Stomach (tissue), 8 donors: ENCODE measurements at regions not wholly inside any gene's neighbourhood (a gene's known extent, or its start where the extent isn't known, plus 50 kb on each side); places are given as distances from the start of the nearest gene placed in this dataset.
"Not testable (repeated sequence)": the region's sequence is repeated elsewhere in the genome, so short reads cannot be mapped to it uniquely, and the experiment has no call there.

Experiments
- DNase-seq, 2 donors: peaks; one replicate each; pipeline versions ENCODE4 v3.0.0 to v3.0.0-alpha.2; 2013 to 2019
- H3K27ac ChIP-seq, 5 donors: fragments of 200-600 bp in 4 of 5; sonication (generic) in 4 of 5; one replicate each; pipeline ENCODE4 v1.5.1; 2013 to 2019; ENCODE audit warnings: mild to moderate bottlenecking in 1 of 5, moderate library complexity in 1 of 5
- H3K27me3 ChIP-seq, 3 donors: fragments of 200-600 bp; sonication (generic); one replicate each; pipeline ENCODE4 v1.5.1; 2017 to 2019; ENCODE audit warnings: mixed run types in 1 of 3
- H3K36me3 ChIP-seq, 4 donors: fragments of 200-600 bp; sonication (generic); 1 replicate in 3 of 4; 2 replicates in 1 of 4; pipeline ENCODE4 v1.5.1; 2016 to 2019
- H3K4me1 ChIP-seq, 4 donors: fragments of 200-600 bp; sonication (generic); one replicate each; pipeline ENCODE4 v1.5.1; 2016 to 2019
- H3K4me3 ChIP-seq, 4 donors: fragments of 200-600 bp; sonication (generic) in 3 of 4; one replicate each; pipeline ENCODE4 v1.5.1; 2016 to 2019; ENCODE audit warnings: mild to moderate bottlenecking in 1 of 4
- H3K9me3 ChIP-seq, 4 donors: fragments of 200-600 bp; sonication (generic); one replicate each; pipeline ENCODE4 v1.5.1; 2016 to 2019
- EP300 ChIP-seq: sonication (generic); formaldehyde crosslinking; IDR thresholded peaks from one replicate; pipeline ENCODE4 v1.6.1; 2017; ENCODE audit warnings: antibody characterized with exemption
- POLR2A ChIP-seq, 4 donors: fragments of 450-650 bp; IDR thresholded peaks; one replicate each; pipeline ENCODE4 v1.6.1; 2016; ENCODE audit warnings: antibody characterized with exemption in 4 of 4, control low read depth in 2 of 4, mild to moderate bottlenecking in 1 of 4, moderate library complexity in 1 of 4
- POLR2AphosphoS5 ChIP-seq, 3 donors: sonication (generic); formaldehyde crosslinking; IDR thresholded peaks; one replicate each; pipeline ENCODE4 v1.6.1; 2016; ENCODE audit warnings: antibody characterized with exemption in 3 of 3
- WGBS, 5 donors: extraction: QIAGEN DNeasy Blood & Tissue Kit in 3 of 5; methylation state at CpG; one replicate each; pipeline versions ENCODE4 v1.1.5 to v1.1.7; 2013 to 2018; 5-methylcytosine and 5-hydroxymethylcytosine counted together
- intact Hi-C: fragments of 100-400 bp; cut with DNase I; formaldehyde crosslinking; loops from one replicate; pipeline ENCODE4 v1.15.1; 2023; ENCODE audit warnings: low total_unique reads
- TF ChIP-seq, protein P1 (sequence below), 7 experiments: fragments of 450-650 bp in 4 of 7; fragments of 200-600 bp in 3 of 7; sonication (generic) in 3 of 7; IDR thresholded peaks; one replicate each; pipeline ENCODE4 v1.5.1; 2016 to 2019; ENCODE audit warnings: antibody characterized with exemption in 7 of 7, control low read depth in 2 of 7, mild to moderate bottlenecking in 1 of 7
- donor health status: healthy with polysubstance abuse.
- donor health status: Bipolar disorder and iron deficiency.
- donor health status: healthy.

- H3K4me1 ChIP-seq = peaks cover 0 to 6% (median 0%) of the 10 kb centered on the region in 4 donors
- no peaks in the 10 kb centered on the region for H3K27me3 ChIP-seq
- H3K9me3 ChIP-seq = no peaks in the 10 kb centered on the region
- no peak for TF ChIP-seq EP300
- TF ChIP-seq POLR2AphosphoS5 (IDR thresholded peaks at IDR 0.05) = no peak
- TF ChIP-seq, protein P1, sequence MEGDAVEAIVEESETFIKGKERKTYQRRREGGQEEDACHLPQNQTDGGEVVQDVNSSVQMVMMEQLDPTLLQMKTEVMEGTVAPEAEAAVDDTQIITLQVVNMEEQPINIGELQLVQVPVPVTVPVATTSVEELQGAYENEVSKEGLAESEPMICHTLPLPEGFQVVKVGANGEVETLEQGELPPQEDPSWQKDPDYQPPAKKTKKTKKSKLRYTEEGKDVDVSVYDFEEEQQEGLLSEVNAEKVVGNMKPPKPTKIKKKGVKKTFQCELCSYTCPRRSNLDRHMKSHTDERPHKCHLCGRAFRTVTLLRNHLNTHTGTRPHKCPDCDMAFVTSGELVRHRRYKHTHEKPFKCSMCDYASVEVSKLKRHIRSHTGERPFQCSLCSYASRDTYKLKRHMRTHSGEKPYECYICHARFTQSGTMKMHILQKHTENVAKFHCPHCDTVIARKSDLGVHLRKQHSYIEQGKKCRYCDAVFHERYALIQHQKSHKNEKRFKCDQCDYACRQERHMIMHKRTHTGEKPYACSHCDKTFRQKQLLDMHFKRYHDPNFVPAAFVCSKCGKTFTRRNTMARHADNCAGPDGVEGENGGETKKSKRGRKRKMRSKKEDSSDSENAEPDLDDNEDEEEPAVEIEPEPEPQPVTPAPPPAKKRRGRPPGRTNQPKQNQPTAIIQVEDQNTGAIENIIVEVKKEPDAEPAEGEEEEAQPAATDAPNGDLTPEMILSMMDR (IDR thresholded peaks at IDR 0.05) = no peak
- no peak for TF ChIP-seq POLR2A (IDR thresholded peaks at IDR 0.05)
- no peak overlapping the region for H3K27ac ChIP-seq
- intact Hi-C loops = no loop called here
- DNase-seq = no peak
- no peak overlapping the region for H3K4me3 ChIP-seq
- no peaks in the 10 kb centered on the region for H3K36me3 ChIP-seq
Measured at GRCh38 chr5:40202814-40203440, 476.8 kb upstream of the PTGER4 start.

DNA sequence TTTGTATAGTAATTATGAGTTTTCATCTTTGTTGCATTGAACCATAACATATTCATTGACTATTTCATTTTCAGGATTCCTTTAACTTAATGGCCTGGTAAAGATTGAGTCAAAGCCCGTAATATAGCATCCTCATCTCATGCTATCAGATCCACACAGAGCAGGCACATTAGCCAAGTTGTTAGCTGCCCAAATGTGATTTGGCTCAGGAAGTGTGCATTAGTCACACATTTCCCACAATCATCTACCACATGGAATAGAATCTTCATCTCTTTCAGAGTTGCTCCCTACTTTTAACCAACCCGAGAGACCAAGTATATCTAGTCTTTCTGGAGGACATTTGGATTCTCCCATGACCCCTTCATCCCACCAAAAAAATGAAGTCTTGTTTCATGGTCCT, 481.0 kb upstream of the PTGER4 start:
- Histone ChIP-seq H3K27ac (no peak overlapping the region), H3K4me3 (no peak overlapping the region), H3K36me3 (no peaks in the 10 kb centered on the region), H3K4me1 (peaks cover 0 to 6% (median 0%) of the 10 kb centered on the region in 4 donors), H3K9me3 (no peaks in the 10 kb centered on the region), H3K27me3 (no peaks in the 10 kb centered on the region)
- TF ChIP-seq POLR2A (IDR thresholded peaks at IDR 0.05) = no peak
- no peak for TF ChIP-seq POLR2AphosphoS5 (IDR thresholded peaks at IDR 0.05)
- TF ChIP-seq, protein P1 (IDR thresholded peaks at IDR 0.05) = no peak
- no peak for TF ChIP-seq EP300
- DNase-seq = no peak
- 84 to 93% (median 87%) methylated on average over 2 of the region's 2 CpGs for WGBS, 5 donors
- intact Hi-C loops = no loop called here

GRCh38 chr5:40195574-40195973, 484.1 kb upstream of the PTGER4 start:
- DNase-seq, intact Hi-C loops, H3K27ac ChIP-seq, H3K27me3 ChIP-seq, H3K9me3 ChIP-seq, H3K4me3 ChIP-seq, H3K36me3 ChIP-seq: not testable (repeated sequence)
- WGBS, 5 donors = 95 to 98% (median 97%) methylated on average over 7 of the region's 7 CpGs
- peaks cover 0 to 10% (median 2%) of the 10 kb centered on the region in 4 donors for H3K4me1 ChIP-seq

DNA sequence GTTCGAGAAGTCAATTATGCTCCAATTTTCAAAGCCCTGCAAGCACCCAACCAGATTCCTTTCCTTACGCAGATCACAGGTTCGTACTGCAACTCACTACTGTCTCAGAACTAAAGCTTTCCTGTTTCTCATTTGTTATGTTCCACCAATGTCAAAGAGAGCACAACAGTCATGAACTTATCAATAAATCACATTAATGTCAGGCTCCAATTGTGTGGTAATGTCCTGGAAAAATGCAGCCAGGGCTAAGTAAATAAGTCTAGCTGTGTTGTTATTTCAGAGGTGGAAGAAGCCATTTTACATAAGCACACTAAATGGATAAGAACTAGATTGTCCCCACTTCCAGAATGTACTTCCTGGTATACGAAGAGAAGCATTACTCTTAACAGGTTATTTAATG, 488.6 kb upstream of the PTGER4 start:
- H3K4me3 ChIP-seq = no peak overlapping the region
- no peak overlapping the region for H3K27ac ChIP-seq
- TF ChIP-seq POLR2AphosphoS5 (IDR thresholded peaks at IDR 0.05) (peak in 1 of 3 donors; percentile 18), POLR2A (IDR thresholded peaks at IDR 0.05) (no peak)
- H3K9me3 ChIP-seq = no peaks in the 10 kb centered on the region
- peak in 1 of 2 donors; percentile 15 for DNase-seq
- peaks cover 0 to 10% (median 2%) of the 10 kb centered on the region in 4 donors for H3K4me1 ChIP-seq
- intact Hi-C loops = no loop called here
- H3K36me3 ChIP-seq = no peaks in the 10 kb centered on the region
- WGBS, 5 donors = 17 to 36% (median 29%) methylated on average over 4 of the region's 4 CpGs
- H3K27me3 ChIP-seq = no peaks in the 10 kb centered on the region

- Histone ChIP-seq H3K4me1 (no peaks in the 10 kb centered on the region), H3K4me3 (no peak overlapping the region), H3K9me3 (peaks cover 0 to 23% (median 13%) of the 10 kb centered on the region in 4 donors), H3K27ac (no peak overlapping the region), H3K36me3 (no peaks in the 10 kb centered on the region), H3K27me3 (no peaks in the 10 kb centered on the region)
- intact Hi-C loops = no loop called here
- TF ChIP-seq EP300 (no peak), POLR2AphosphoS5 (IDR thresholded peaks at IDR 0.05) (no peak), POLR2A (IDR thresholded peaks at IDR 0.05) (no peak)
- TF ChIP-seq, protein P1 (IDR thresholded peaks at IDR 0.05) = no peak
- DNase-seq = no peak
Measured at GRCh38 chr5:40172721-40173120, 507.0 kb upstream of the PTGER4 start.
